WTC11 (cell line): ENCODE measurements at regions not wholly inside any gene's neighbourhood (a gene's known extent, or its start where the extent isn't known, plus 50 kb on each side); places are given as distances from the start of the nearest gene placed in this dataset.
"Not testable (repeated sequence)": the region's sequence is repeated elsewhere in the genome, so short reads cannot be mapped to it uniquely, and the experiment has no call there.

Experiments used
- ATAC-seq: fragments of 200-7000 bp; cut with Tn5 transposase; 2 replicates; pipeline ENCODE4 v1.10.0; 2021; ENCODE audit warnings: mild to moderate bottlenecking, moderate library complexity
- CTCF ChIA-PET: fragments of 300-600 bp; sonication (Branson Sonifier 250); formaldehyde crosslinking; loops from one replicate; lab custom pipeline; 2021; ENCODE audit warnings: antibody characterized with exemption; lab: Charles Lee
- POLR2A ChIA-PET: fragments of 350-600 bp; sonication (Branson Sonifier 250); formaldehyde crosslinking; loops from one replicate; lab custom pipeline; 2021; ENCODE audit warnings: antibody characterized with exemption; lab: Charles Lee
- DNase-seq: peaks from one replicate; pipeline ENCODE4 v3.0.0; 2021; ENCODE audit warnings: low spot score
- H3K27ac Mint-ChIP-seq: 2 replicates; pipeline ENCODE4 v1.8.0; 2021; ENCODE audit warnings: mixed read lengths
- H3K27me3 Mint-ChIP-seq: 2 replicates; pipeline ENCODE4 v1.8.0; 2021; ENCODE audit warnings: low read depth, mild to moderate bottlenecking, moderate library complexity, mixed read lengths
- H3K36me3 Mint-ChIP-seq: 2 replicates; pipeline ENCODE4 v1.8.0; 2021; ENCODE audit warnings: mixed read lengths
- H3K4me1 Mint-ChIP-seq: 2 replicates; pipeline ENCODE4 v1.8.0; 2022; ENCODE audit warnings: mixed read lengths
- H3K4me3 Mint-ChIP-seq: 2 replicates; pipeline ENCODE4 v1.8.0; 2021; ENCODE audit warnings: mild to moderate bottlenecking, moderate library complexity, mixed read lengths
- H3K9me3 Mint-ChIP-seq: 2 replicates; pipeline ENCODE4 v1.8.0; 2021; ENCODE audit warnings: mixed read lengths
- SP1 ChIP-seq: sonication (generic); formaldehyde crosslinking; conservative IDR thresholded peaks from 2 replicates; pipeline ENCODE4 v1.8.1; 2022; ENCODE audit warnings: missing genetic modification reagents

DNA sequence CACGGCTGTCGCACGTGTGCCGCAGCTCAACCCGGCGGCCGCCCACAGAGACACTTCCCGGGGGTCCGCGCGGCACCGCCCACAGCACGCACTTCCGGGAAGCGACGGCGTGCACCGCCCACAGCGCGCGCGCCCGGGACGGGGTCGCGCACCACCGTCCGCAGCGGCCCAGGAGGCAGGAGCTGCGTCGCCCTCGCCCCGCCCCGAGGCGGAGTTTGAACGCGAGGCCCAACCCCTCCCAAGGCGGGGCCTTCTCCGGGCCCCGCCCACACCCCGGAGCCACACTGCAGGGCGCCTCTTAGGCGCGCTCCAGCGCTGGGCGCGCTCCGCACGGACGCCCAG is 5366.8 kb upstream of the TPTE start:
- POLR2A ChIA-PET, H3K36me3 Mint-ChIP-seq, H3K4me3 Mint-ChIP-seq, H3K9me3 Mint-ChIP-seq, H3K27ac Mint-ChIP-seq, CTCF ChIA-PET, H3K27me3 Mint-ChIP-seq, H3K4me1 Mint-ChIP-seq: not testable (repeated sequence)
- ATAC-seq (peak; percentile 100), DNase-seq (peak; percentile 67)
- TF ChIP-seq SP1 (CRISPR knock-in tag) = peak; percentile 54; the same call in 1 of the 2 replicates

DNA sequence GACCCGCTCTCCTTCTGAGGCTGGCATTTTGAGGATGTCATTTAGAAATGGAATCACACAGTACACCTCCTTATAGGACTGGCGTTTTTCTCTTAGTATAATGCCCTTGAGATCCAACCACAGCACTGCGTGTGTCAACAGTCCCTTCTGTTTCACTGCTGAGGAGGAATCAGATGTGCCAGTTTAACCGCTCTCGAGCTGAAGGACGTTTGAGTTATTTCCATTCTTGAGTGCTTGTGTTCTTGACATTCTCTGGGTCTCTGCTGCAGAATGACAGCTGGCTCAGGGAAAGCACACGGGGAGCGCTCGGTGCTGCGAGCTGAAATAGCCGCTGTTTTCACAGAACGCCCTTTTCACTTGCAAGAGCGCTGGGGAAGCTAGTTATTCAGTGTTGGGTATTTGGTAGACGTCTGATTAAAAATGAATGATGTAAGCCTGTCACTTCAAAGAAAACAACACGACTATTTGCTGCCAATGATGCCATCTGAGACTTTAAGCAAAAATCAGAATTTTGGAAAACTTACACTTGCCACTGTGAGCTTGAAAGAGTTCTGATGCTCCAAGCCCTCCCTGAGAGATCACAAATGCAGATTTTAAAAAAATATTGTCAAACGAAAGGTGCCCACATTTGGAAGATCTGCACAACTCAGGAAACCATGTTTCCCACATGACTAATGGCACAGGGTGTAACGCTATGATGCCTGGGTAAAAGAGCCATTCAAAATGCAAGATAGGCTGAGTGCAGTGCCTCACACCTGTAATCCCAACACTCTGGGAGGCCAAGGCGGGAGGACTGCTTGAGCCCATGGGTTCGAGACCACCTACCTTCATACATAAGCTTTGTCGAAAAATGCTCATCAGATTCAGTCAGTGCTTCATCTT is 5358.4 kb upstream of the TPTE start:
- DNase-seq, POLR2A ChIA-PET, H3K9me3 Mint-ChIP-seq, H3K4me1 Mint-ChIP-seq, H3K4me3 Mint-ChIP-seq, ATAC-seq, H3K36me3 Mint-ChIP-seq, CTCF ChIA-PET, H3K27me3 Mint-ChIP-seq, H3K27ac Mint-ChIP-seq: not testable (repeated sequence)

DNA sequence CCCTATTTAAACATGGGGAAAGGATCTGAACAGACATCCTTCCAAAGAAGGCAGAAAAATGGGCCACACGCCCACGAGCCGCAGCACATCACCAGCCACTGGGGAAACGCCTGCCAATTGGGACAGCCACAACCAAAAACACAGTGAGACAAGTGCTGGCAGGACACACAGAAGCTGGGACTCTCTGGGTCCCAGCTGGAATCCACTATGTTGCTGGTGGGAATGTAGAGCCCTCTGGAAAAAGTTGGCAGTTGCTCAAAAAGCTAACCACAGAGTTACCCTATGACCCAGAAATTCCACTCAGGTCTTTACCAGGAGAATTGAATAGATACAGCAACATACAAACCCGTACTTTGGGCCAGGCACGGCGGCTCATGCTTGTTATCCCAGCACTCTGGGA is 5355.6 kb upstream of the TPTE start:
- H3K27ac Mint-ChIP-seq, H3K27me3 Mint-ChIP-seq, DNase-seq, CTCF ChIA-PET, H3K9me3 Mint-ChIP-seq, H3K36me3 Mint-ChIP-seq, H3K4me3 Mint-ChIP-seq, POLR2A ChIA-PET, ATAC-seq, H3K4me1 Mint-ChIP-seq: not testable (repeated sequence)
